GM21526 (cell line): ENCODE measurements at regions not wholly inside any gene's neighbourhood (a gene's known extent, or its start where the extent isn't known, plus 50 kb on each side); places are given as distances from the start of the nearest gene placed in this dataset.

Experiments used
- ATAC-seq: cut with Tn5 transposase; IDR thresholded peaks from one replicate; pipeline ENCODE4 v1.9.1; 2021; ENCODE audit warnings: moderate library complexity; ENCODE audit not compliant: unreplicated experiment, low FRiP score

DNA sequence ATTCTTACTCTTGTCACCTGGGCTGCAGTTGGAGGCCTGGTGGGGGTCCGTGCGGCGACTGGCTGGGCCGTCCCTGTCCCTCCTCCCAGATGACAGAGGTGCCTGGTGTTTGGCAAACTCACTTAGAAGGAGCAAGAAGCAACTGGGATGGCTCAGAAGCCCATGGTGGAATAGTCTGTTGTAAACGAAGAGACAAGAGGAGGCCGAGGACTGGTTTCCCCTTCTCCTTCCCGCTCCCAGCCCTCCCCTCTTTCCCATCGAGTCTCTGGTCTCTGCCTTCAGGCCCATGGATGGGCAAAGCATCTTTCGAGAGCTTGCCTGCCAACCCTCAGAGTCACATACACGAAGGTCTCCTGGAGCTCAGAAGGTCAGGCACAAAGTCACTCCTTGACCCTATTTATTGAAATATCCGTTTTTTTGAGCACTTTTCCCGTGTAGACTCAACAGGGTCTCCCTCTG is 364.4 kb downstream of the SEC14L1 start:
- no peak for ATAC-seq

DNA sequence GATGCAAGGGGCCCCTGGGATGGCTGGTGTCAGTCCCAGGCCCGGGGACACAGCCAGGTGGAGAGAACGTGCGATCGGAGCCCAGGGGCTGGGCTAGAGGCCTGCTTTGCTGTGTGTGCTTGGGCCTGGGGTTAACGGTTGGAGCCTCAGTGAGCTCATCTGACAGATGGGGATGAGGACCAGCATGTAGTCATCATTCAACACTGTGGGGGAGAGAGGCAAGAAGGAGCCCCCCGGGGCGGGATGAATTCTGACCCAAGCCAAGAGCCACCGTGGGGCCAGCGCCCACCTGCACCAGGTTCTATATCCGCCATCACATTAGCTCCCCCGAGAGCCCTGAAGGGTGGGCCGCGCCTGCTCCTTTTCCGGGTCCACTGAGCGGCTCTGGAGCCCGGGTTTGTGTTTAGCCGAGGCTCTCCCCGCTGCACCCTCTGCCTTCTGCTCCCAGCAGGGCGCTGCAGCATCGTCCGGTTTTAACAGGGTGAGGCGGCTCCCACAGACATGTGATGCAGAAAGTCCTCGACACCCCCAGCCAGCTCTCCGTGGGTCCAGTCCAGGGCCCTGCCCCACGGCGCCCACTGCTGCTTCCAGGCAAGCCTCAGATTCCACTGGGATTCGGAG is 365.7 kb downstream of the SEC14L1 start:
- no peak for ATAC-seq

DNA sequence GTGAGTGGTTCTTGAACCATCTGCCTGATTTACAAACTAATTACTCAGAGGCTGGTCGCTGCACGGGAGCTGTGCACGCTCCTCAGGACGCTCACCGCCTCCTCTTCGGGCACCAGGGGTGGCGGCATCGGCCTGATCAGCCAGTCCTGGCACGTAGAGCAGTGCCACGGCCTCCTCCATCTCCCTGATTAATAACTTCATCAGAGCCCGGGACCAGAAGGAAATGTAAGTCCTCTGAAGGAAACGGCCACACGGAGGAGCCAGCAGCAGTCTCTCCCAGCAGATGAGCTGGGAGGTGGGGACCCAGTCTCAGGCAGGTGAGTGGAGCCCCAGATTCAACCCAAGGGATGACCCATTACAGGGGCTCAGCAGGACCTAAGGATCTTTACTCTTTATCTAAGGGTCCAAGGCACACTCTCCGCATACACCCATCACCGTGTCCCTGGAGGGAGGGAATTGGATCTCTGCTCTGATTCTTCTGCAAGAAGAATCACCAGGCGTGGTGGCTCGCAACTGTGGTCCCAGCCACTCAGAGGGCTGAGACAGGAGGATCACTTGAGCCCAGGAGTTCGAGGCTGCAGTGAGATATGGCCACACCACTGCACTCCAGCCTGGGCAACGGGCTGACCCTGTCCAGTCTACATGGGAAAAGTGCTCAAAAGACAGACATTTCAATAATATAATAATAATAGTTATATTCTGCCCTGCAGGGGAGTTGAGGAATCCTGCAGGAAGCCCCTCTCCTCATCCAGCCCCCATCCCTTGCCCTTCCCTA is 366.5 kb downstream of the SEC14L1 start:
- ATAC-seq: no peak

DNA sequence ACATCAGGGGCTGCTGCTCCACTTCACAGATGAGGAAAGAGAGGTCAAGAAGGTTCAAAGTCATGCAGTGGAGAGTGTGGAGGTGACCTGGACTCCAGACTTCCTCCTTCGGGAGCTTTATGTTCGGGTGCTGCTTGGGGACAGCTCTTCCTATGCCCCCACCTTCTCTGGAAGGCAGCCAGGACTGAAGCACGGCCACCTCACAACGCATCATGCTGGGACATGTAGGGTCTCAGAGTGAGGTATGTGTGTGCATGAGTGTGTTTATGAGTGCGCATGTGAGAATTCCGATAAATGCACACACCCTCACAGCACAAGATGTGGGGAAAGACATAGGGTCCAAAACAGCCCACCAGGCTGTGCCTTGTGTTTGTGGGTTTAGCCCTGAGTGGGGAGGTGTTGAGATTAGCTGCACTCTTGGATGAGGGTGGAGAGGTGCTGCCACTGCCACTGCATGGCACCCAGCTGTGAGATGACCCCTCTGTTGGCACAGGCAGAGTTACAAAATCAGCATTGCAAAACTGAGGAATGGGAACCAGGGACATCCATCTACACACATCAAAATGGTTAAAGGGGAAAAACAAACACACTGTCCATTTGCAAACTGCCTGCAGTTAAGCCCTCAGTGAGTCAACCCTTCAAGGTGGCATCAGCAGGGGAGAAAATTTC is 367.4 kb downstream of the SEC14L1 start:
- no peak for ATAC-seq

- ATAC-seq: no peak
Measured at GRCh38 chr17:77509089-77509488, 368.3 kb downstream of the SEC14L1 start.

GRCh38 chr17:77509599-77509998 is 368.8 kb downstream of the SEC14L1 start:
- ATAC-seq: no peak

- no peak for ATAC-seq
Measured at GRCh38 chr17:77510133-77510796, 369.5 kb downstream of the SEC14L1 start.

GRCh38 chr17:77511514-77512061 is 370.8 kb downstream of the SEC14L1 start:
- ATAC-seq: no peak

GRCh38 chr17:77512062-77512946 is 371.5 kb downstream of the SEC14L1 start:
- ATAC-seq: no peak

- no peak for ATAC-seq
Measured at GRCh38 chr17:77513045-77513444, 372.3 kb downstream of the SEC14L1 start.

DNA sequence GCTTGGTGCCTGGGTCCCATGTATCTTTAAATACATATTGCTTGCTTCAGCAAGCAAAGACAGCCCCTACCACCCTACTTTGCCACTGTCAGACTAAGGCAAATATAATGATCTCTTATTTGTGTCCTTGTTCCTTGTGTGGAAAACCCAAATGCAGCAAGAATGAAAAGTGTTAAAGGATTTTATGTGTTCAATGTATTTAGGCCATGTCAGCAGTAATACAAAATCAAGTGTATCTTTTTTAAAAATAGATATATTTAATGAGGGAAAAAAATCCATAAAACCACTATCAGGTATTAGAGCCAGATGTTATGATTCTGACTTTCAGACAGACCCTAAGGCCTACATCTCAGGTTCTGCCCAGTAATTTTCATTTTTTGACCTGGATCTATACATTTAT is 374.5 kb downstream of the SEC14L1 start:
- no peak for ATAC-seq

DNA sequence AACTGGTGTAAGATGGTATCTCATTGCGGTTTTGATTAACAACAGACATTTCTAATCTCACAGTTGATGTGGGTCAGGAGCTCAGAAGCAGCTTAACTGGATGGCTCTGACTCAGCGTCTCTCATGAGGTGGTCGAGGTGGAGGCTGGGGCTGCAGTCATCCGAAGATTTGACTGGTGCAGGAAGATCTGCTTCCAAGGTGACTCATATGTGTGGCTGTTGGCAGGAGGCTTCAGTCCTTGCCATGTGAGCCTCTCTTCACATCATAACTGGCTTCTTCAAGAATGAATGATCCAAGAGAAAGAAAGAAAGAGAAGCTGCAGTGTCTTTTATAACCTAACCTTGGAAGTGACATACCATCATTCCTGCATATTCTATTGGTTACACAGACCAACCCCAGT is 376.1 kb downstream of the SEC14L1 start:
- ATAC-seq: no peak

DNA sequence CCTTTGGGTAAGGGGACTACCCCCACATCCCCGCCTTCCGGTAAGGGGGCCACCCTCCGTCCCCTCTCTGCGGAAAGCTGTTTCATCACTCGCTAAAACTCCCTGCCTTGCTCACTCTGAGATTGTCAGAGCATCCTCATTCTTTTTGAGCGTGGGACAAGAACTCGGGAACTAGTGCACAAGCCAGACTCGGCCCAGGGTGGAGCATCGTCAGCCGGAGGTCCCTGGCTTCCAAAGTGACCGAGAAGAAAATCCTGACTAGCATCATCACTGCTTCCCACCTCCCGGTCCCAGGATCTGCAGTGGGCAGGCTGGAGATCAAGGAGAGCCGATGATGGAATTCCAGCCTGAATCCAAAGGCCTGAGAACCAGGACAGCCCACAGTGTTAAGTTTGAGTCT is 380.3 kb downstream of the SEC14L1 start:
- no peak for ATAC-seq

GRCh38 chr17:77523540-77523939 is 382.8 kb downstream of the SEC14L1 start:
- no peak for ATAC-seq

DNA sequence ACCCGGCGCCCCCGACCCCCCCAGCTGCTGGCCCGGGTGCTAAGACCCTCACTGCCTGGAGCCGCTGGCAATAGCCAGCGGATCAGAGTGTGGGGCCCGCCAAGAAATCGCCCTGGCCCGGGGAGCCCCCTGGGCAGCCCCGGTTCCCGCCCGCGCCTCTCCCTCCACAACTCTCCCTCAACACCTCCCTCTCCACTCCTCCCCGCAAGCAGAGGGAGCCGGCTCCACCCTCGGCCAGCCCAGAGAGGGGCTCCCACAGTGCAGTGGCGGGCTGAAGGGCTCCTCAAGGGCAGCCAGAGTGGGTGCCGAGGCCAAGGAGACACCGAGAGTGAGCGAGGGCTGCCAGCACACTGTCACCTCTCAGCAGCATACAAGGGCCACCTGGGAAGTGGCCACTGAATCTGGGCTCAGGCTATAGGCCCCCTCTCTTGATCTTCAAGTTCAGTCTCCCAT is 385.5 kb downstream of the SEC14L1 start:
- ATAC-seq: no peak

DNA sequence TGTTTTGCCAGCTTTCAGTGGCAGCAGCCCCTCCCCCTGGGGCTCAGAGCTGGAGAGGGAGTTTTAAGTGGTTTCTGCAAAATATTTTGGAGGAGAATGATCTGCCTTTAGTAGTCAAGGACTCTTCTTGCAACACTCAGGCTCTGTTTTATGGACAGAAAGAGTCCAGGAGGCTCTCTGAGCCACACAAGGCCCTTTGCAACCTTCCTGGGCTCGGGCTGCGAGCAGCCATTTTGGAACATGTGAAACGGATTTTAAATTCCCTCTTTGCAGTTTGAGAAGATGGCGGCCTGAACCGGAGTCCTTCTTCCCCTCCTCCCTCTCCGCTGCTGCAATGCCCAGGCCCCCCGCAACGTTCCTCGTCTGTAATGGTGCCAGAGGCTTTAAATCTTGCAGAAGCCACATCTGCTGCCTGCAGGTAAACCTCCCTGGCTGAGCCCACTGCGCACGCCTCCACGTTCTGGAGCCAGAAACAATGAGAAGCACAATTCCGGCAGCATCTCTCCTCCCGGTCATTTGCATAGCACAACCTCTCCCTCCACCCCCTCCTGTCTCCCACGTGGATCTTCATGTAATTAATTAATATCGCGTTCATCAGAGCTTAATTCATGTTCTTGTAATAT is 386.1 kb downstream of the SEC14L1 start:
- no peak for ATAC-seq

GRCh38 chr17:77527409-77527808 is 386.6 kb downstream of the SEC14L1 start:
- ATAC-seq: no peak

DNA sequence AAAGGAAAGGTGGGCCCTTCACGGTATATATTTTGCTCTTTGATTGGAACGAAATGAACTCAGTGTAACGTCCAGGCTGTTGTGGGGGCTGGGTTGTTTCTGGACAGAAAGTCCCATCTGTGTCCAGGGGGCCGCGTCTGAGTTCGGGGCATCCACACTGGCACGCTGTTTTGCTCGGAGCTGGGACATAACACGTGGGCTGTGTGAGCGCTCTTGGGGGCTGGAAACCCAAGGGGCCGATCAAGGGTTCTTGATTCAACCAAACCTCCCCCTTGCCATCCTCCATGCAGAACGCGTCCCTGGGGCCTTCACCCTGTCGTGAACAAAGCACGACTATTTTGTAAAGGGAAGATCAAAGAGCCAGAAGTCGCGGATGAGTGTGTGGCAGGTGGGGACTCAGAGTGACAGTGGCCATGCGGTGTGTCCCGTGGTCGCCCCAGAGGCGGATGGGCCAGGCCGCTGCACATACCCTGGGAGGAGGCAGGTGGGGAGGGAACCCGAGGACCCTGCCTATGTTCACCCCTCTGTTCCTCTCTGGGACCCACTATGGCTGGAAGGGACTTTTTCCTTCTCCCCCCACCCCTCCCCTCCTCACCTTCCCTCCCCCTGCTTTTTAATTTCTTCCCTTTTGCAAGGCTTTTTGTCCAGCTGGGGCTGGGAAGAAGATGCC is 387.2 kb downstream of the SEC14L1 start:
- no peak for ATAC-seq
